ENCODE measurements at regions not wholly inside any gene's neighbourhood (a gene's known extent, or its start where the extent isn't known, plus 50 kb on each side); places are given as distances from the start of the nearest gene placed in this dataset.

- TF ChIP-seq, protein P1, sequence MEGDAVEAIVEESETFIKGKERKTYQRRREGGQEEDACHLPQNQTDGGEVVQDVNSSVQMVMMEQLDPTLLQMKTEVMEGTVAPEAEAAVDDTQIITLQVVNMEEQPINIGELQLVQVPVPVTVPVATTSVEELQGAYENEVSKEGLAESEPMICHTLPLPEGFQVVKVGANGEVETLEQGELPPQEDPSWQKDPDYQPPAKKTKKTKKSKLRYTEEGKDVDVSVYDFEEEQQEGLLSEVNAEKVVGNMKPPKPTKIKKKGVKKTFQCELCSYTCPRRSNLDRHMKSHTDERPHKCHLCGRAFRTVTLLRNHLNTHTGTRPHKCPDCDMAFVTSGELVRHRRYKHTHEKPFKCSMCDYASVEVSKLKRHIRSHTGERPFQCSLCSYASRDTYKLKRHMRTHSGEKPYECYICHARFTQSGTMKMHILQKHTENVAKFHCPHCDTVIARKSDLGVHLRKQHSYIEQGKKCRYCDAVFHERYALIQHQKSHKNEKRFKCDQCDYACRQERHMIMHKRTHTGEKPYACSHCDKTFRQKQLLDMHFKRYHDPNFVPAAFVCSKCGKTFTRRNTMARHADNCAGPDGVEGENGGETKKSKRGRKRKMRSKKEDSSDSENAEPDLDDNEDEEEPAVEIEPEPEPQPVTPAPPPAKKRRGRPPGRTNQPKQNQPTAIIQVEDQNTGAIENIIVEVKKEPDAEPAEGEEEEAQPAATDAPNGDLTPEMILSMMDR (IDR thresholded peaks at IDR 0.05; ENCODE audit: extremely low read depth in 1 of 2, insufficient read depth in 1 of 2, low read depth in 1 of 2, low read length in 2 of 2), result no peak
- TF ChIP-seq POLR2AphosphoS5 (IDR thresholded peaks at IDR 0.05; ENCODE audit: insufficient read depth, low read depth, low read length), result no peak
- TF ChIP-seq POLR2A (IDR thresholded peaks at IDR 0.05; ENCODE audit: low read depth, low read length), result no peak
Measured at GRCh38 chr3:35263477-35263876, 375.8 kb upstream of the ARPP21 start.

Data from endothelial cell of umbilical vein (primary cell).